HG02938 (cell line): ENCODE measurements at regions not wholly inside any gene's neighbourhood (a gene's known extent, or its start where the extent isn't known, plus 50 kb on each side); places are given as distances from the start of the nearest gene placed in this dataset.

Source experiments
- ATAC-seq: cut with Tn5 transposase; IDR thresholded peaks from one replicate; pipeline ENCODE4 v1.9.1; 2021; ENCODE audit warnings: mild to moderate bottlenecking, moderate library complexity; ENCODE audit not compliant: unreplicated experiment

GRCh38 chr4:149296503-149296902 lies 519.1 kb downstream of the IQCM start:
- ATAC-seq = no peak

DNA sequence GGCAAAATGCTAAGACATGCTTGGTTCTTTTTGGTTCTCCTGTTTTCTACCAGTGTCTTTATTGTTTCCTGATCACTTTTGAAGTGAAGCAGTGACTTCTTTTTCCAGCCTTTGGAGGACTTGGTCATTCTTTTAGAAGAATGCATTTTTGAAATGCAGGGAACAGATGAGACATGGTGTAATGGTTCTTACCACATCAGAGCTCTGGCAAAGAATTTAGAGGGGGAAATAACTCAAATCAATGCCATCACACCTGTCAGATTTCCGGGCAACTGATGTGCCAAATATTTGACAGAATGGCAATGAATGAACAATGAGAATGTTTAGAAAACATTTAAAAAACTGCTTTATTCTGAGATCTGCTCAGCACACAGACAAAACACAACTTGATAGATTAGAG lies 519.6 kb downstream of the IQCM start:
- ATAC-seq = no peak

DNA sequence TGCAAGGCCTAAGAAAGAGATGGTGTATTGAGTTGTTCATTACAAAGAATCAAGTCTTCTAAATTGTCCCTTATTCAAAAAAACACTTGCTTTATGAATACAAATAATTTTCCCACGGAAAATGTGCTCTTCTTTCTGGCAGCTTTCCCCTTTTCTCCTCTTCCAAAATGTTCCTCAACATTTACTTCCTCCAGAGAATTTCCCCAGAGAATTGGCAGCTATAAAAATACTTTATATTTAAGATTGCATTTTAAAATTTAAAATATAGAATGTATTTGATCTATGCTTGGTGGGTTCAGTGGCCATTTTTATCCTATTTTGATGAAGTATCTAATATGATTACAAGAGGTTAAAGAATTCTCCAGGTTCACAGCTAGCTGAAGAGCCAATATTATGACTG lies 521.0 kb downstream of the IQCM start:
- ATAC-seq = no peak

GRCh38 chr4:149293046-149293649 lies 522.5 kb downstream of the IQCM start:
- ATAC-seq = no peak

DNA sequence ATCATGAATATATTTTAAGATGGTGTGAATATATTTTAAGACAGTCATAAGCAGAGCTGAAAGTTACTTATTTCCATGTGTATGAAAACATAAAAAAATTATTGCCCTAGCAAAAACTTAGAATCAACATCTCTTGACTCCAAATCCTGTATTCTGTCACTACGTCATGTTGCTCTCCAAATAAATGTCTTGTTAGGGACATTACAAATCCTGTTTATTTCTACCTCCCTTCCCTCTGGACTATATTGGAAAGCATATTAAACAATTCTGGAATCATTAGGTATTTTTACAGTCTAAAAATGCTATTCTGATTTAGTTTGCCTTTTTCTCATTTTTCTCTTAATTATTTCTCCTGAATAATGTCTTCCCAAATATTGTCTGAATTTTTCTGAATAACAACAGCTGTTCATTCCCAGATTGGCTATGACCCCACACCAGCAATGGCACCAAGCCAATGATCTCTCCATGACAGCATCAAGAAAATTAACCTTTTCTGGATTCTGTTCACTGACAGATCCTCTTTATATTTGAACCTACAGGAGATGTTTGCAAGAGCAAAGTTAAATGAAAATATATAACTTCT lies 523.1 kb downstream of the IQCM start:
- no peak for ATAC-seq

DNA sequence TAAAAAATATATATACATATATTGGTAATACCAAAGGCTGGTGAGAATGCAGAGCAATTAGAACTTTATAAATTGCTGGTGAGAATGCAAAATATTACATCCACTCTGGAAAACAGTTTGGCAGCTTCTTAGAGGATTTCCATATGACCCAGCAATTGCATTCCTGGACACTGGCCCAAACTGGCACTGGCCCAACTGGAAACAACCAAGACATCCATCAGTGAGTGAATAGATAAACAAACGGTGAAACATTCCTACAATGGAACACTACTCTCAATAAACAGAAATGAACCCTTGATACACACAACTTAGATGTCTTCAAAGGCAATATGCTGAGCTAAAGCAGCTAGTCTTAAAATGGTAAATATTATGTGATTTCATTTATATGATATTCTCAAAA lies 524.2 kb downstream of the IQCM start:
- ATAC-seq = no peak

DNA sequence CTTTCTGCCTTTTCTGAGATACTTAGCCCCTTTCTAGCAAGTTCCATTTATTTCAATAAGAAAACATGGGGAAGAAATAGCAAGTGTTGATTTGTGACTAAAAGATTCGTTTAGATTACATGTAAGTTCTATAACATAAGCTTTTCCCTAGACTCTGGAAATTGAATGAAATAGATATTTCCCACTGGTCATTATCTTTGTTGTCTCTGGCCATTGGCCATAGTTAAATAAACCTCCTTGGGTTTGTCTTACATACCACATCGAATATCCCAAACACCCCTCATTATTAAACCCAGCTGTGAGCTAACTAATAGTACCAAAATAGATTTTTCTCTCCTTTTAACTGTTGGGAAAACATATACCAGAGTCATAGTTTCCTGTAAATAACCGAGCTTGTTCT lies 534.8 kb downstream of the IQCM start:
- no peak for ATAC-seq

- ATAC-seq = no peak
These were observed 535.9 kb downstream of the IQCM start for GRCh38 chr4:149279776-149280175.

- ATAC-seq = no peak
These were observed 536.3 kb downstream of the IQCM start for GRCh38 chr4:149279331-149279730.

- no peak for ATAC-seq
These were observed 537.9 kb downstream of the IQCM start for GRCh38 chr4:149277705-149278104.

DNA sequence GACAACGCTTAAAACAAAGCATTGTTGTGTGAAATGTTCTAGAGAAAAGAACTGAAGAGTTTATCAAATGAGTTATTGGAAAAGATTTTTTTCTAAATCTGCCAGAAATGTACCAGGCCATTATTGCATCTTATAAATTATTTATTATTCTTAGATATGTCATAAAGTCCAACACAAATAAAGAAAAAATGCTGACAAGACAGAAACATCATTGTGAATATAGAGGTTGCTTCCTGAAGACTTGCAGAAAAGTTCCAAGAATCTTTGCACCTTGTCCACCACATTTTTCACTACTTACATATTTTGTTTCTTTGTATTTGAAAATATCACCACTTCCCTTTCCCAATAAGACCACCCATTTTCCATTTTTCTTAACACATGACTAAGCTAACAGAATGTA lies 545.8 kb downstream of the IQCM start:
- ATAC-seq = no peak

GRCh38 chr4:149266301-149266700 lies 549.3 kb downstream of the IQCM start:
- no peak for ATAC-seq

- no peak for ATAC-seq
These were observed 550.0 kb downstream of the IQCM start for GRCh38 chr4:149265645-149266044.

- ATAC-seq = peak; percentile 78
These were observed 551.4 kb downstream of the IQCM start for GRCh38 chr4:149264093-149264733.

GRCh38 chr4:149248191-149248764 lies 567.4 kb downstream of the IQCM start:
- ATAC-seq = no peak

DNA sequence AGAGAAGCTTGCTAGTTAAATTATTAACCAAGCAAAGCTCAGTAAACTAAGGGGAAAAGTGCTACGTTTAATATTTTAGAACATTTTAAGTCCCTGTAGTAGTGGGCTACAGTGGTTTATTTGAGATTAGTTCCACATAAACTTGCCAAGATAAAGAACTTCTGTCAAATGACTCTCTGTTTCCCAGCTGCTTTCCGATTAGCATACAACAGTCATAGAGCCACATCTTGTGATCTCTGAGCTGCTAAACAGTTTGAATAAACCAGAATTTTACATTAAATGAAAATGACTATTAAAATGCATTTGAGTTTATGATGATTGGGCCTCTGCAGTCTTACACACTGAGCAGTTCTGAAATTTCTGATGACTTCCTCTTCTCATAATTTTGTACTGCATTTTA lies 568.5 kb downstream of the IQCM start:
- no peak for ATAC-seq

GRCh38 chr4:149245333-149245732 lies 570.3 kb downstream of the IQCM start:
- ATAC-seq = no peak

- no peak for ATAC-seq
These were observed 577.5 kb downstream of the IQCM start for GRCh38 chr4:149238097-149238496.

GRCh38 chr4:149234798-149235197 lies 580.8 kb downstream of the IQCM start:
- ATAC-seq = no peak

GRCh38 chr4:149223659-149224058 lies 592.0 kb downstream of the IQCM start:
- ATAC-seq = no peak

GRCh38 chr4:149218672-149219071 lies 597.0 kb downstream of the IQCM start:
- no peak for ATAC-seq

GRCh38 chr4:149214301-149214700 lies 601.3 kb downstream of the IQCM start:
- no peak for ATAC-seq
